ENCODE measurements at regions not wholly inside any gene's neighbourhood (a gene's known extent, or its start where the extent isn't known, plus 50 kb on each side); places are given as distances from the start of the nearest gene placed in this dataset.

DNA sequence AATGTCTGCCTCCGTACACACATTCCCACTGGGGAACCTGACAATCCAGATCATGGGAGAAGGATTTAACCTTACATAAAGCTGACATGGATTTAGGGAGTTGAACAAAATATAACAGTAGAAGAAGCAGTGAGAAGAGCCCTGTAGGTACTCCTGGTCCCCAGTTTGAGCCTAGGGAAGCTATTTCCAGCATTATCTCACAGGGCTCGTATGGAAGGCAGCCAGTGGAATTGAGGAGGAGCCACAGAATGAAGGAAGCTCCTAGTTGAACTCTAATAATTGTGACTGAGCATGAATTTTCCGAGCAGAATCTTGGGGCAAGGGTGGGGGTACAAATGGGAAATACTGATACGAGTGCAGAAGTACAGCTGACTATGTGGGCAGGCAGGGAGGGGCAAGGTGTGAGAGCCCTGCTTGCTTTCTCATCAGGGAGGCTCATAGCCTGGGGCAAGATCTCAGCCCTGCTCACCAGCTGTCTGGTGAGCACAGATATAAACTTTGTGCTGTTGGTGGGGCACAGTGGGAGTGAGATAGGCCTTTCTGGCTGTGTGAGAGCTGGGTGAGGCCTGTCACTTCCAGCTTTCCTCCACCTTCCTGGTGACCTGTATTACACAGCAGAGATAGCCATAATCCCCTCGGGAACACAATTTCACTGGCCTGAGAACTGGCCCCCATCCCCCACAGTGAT, 290.7 kb upstream of the IL12B start:
- CTCF ChIA-PET (ENCODE audit: low intra/inter-chr PET ratio), result no interaction called here
- H3K4me3 ChIP-seq, result no peak overlapping the region
- TF ChIP-seq PRPF4 (IDR thresholded peaks at IDR 0.05; ENCODE audit: insufficient read depth, low read depth, low read length, poor library complexity, severe bottlenecking) (no peak), HNRNPUL1 (IDR thresholded peaks at IDR 0.05; ENCODE audit: low read length) (no peak), SRSF1 (IDR thresholded peaks at IDR 0.05; ENCODE audit: low read depth, low read length) (no peak), PML (IDR thresholded peaks at IDR 0.05; ENCODE audit: low read length) (no peak), TAL1 (IDR thresholded peaks at IDR 0.05) (peak; percentile 66), ZNF57 (CRISPR knock-in tag; IDR thresholded peaks at IDR 0.05) (no peak), FOXP1 (CRISPR knock-in tag; IDR thresholded peaks at IDR 0.05) (no peak), RBM17 (IDR thresholded peaks at IDR 0.05; ENCODE audit: borderline replicate concordance, low read depth, low read length) (no peak), ZFP36 (IDR thresholded peaks at IDR 0.05; ENCODE audit: low read depth, low read length, partially characterized antibody) (peak; percentile 25), TRIM24 (IDR thresholded peaks at IDR 0.05) (peak in 1 of 2 experiments; percentile 65; a peak in 1 of 4 replicates), SOX6 (IDR thresholded peaks at IDR 0.05) (peak; percentile 28; the same call in 1 of the 2 replicates), ZEB2 (IDR thresholded peaks at IDR 0.05) (peak; percentile 36; the same call in 1 of the 2 replicates), SAFB2 (IDR thresholded peaks at IDR 0.05; ENCODE audit: borderline replicate concordance, low read depth, low read length, severe bottlenecking) (no peak), NONO (IDR thresholded peaks at IDR 0.05; ENCODE audit: low read depth in 2 of 2, low read length in 1 of 2) (no peak), ELF2 (CRISPR knock-in tag; IDR thresholded peaks at IDR 0.05) (no peak), RHOXF2B (CRISPR knock-in tag; conservative IDR thresholded peaks at IDR 0.05) (no peak), TCF3 (CRISPR knock-in tag; IDR thresholded peaks at IDR 0.05) (peak; percentile 48; the same call in 1 of the 2 replicates), ZNF699 (CRISPR knock-in tag; IDR thresholded peaks at IDR 0.05; ENCODE audit: insufficient replicate concordance) (no peak), CBFA2T3 (IDR thresholded peaks at IDR 0.05) (peak; percentile 70; the same call in 1 of the 2 replicates), HMG20A (CRISPR knock-in tag; conservative IDR thresholded peaks at IDR 0.05) (no peak), FOXJ3 (CRISPR knock-in tag; IDR thresholded peaks at IDR 0.05) (no peak), ZNF583 (CRISPR knock-in tag; IDR thresholded peaks at IDR 0.05) (peak; percentile 65; the same call in 1 of the 2 replicates), MYNN (IDR thresholded peaks at IDR 0.05) (0 out of 2 replicates have a peak, but pooled peaks have one; percentile 11), MYNN (CRISPR knock-in tag; IDR thresholded peaks at IDR 0.05) (no peak)
- TF ChIP-seq, protein P1, sequence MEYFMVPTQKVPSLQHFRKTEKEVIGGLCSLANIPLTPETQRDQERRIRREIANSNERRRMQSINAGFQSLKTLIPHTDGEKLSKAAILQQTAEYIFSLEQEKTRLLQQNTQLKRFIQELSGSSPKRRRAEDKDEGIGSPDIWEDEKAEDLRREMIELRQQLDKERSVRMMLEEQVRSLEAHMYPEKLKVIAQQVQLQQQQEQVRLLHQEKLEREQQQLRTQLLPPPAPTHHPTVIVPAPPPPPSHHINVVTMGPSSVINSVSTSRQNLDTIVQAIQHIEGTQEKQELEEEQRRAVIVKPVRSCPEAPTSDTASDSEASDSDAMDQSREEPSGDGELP (CRISPR knock-in tag; IDR thresholded peaks at IDR 0.05; ENCODE audit: borderline replicate concordance), result peak; percentile 77
- TF ChIP-seq, protein P2, sequence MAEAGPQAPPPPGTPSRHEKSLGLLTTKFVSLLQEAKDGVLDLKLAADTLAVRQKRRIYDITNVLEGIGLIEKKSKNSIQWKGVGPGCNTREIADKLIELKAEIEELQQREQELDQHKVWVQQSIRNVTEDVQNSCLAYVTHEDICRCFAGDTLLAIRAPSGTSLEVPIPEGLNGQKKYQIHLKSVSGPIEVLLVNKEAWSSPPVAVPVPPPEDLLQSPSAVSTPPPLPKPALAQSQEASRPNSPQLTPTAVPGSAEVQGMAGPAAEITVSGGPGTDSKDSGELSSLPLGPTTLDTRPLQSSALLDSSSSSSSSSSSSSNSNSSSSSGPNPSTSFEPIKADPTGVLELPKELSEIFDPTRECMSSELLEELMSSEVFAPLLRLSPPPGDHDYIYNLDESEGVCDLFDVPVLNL (CRISPR knock-in tag; IDR thresholded peaks at IDR 0.05; ENCODE audit: low read depth), result no peak

More for the DNA sequence above, 290.7 kb upstream of the IL12B start:
- 14% methylated on average over 5 of the region's 5 CpGs for WGBS (ENCODE audit: insufficient coverage, low coverage, missing lambda C conversion rate)
- Histone ChIP-seq H3K9me3 (replicated peaks; ENCODE audit: control insufficient read depth, insufficient read depth, low read depth, low read length) (no peaks in the 10 kb centered on the region), H3K9ac (ENCODE audit: insufficient read depth in 1 of 2, low read depth in 2 of 2, low read length in 2 of 2) (no peak overlapping the region), H3K36me3 (ENCODE audit: control insufficient read depth, insufficient read depth, low read length) (no peaks in the 10 kb centered on the region), H3K27me3 (ENCODE audit: control insufficient read depth in 2 of 2, insufficient read depth in 2 of 2, low read length in 2 of 2) (no peaks in the 10 kb centered on the region), H3K79me2 (ENCODE audit: control insufficient read depth, insufficient read depth, low read length) (no peaks in the 10 kb centered on the region), H3K9me1 (ENCODE audit: control insufficient read depth, insufficient read depth, low read length) (no peaks in the 10 kb centered on the region), H4K20me1 (replicated peaks; ENCODE audit: control insufficient read depth, insufficient read depth, low read length) (no peaks in the 10 kb centered on the region), H3K4me2 (ENCODE audit: insufficient read depth, low read length) (peak overlapping the region; percentile 32; the same call in 1 of the 2 replicates), H2AFZ (ENCODE audit: low read depth, low read length) (no peak overlapping the region), H3K4me1 (replicated peaks in 1 of 2; ENCODE audit: control insufficient read depth in 2 of 2, insufficient read depth in 2 of 2, low read length in 2 of 2) (no peaks in the 10 kb centered on the region; a peak in 1 of 5 replicates), H3K27ac (ENCODE audit: extremely low read depth, low read depth, low read length) (no peak overlapping the region)
- DNase-seq (ENCODE audit: extremely low read depth in 1 of 4, low spot score in 3 of 4) (peak in 1 of 4 experiments; percentile 7), FAIRE-seq (no peak), ATAC-seq (peak; percentile 83)
- POLR2A ChIA-PET, result no interaction called here
- intact Hi-C loops (cut with micrococcal nuclease) (no loop called here), in situ Hi-C loops (cut with MboI) (no loop called here)
- BruUV-seq (replicated peaks), result no TSS peak
